ENCODE measurements at regions not wholly inside any gene's neighbourhood (a gene's known extent, or its start where the extent isn't known, plus 50 kb on each side); places are given as distances from the start of the nearest gene placed in this dataset.

- Histone ChIP-seq H3K27ac (ENCODE audit: low read depth, low read length) (no peak overlapping the region), H3K56ac (replicated peaks; ENCODE audit: insufficient read length, low read depth, low read length) (no peak overlapping the region), H2AK5ac (ENCODE audit: low read depth, low read length) (no peak overlapping the region), H3K9ac (replicated peaks in 1 of 4; ENCODE audit: extremely low read depth in 1 of 4, low read depth in 3 of 4, low read length in 3 of 4) (no peak overlapping the region), H3K9me3 (ENCODE audit: insufficient read depth in 2 of 2, low read depth in 1 of 2, low read length in 1 of 2) (no peaks in the 10 kb centered on the region), H3K4me1 (replicated peaks in 1 of 4; ENCODE audit: control insufficient read depth in 3 of 4, insufficient read depth in 4 of 4, low read length in 3 of 4) (peaks cover 0 to 4% (median 0%) of the 10 kb centered on the region in 4 experiments; a peak in 1 of 7 replicates), H3K36me3 (ENCODE audit: control insufficient read depth in 2 of 4, insufficient read depth in 4 of 4, low read length in 3 of 4) (no peaks in the 10 kb centered on the region), H3K18ac (ENCODE audit: extremely low read depth, low read length) (no peak overlapping the region), H3K4ac (replicated peaks; ENCODE audit: insufficient read length, low read depth, low read length) (no peak overlapping the region), H2BK120ac (replicated peaks; ENCODE audit: low read depth, low read length) (no peak overlapping the region), H2BK12ac (ENCODE audit: low read depth, low read length) (peak overlapping the region; percentile 77; the same call in 1 of the 2 replicates), H4K20me1 (replicated peaks in 1 of 2; ENCODE audit: control insufficient read depth in 1 of 2, insufficient read depth in 2 of 2, low read length in 2 of 2) (no peaks in the 10 kb centered on the region), H4K91ac (replicated peaks; ENCODE audit: insufficient read length, low read length) (no peak overlapping the region), H2AFZ (ENCODE audit: low read length) (no peak overlapping the region), H3K23ac (ENCODE audit: insufficient read length) (no peak overlapping the region), H2BK15ac (ENCODE audit: low read length) (no peak overlapping the region), H3K79me1 (ENCODE audit: low read depth, low read length) (no peaks in the 10 kb centered on the region), H3K14ac (ENCODE audit: insufficient read length) (no peak overlapping the region), H3K79me2 (ENCODE audit: control insufficient read depth in 1 of 2, insufficient read depth in 2 of 2, low read length in 2 of 2) (no peaks in the 10 kb centered on the region), H3K27me3 (replicated peaks in 1 of 4; ENCODE audit: control insufficient read depth in 3 of 4, extremely low read depth in 1 of 4, insufficient read depth in 3 of 4, low read length in 3 of 4) (no peaks in the 10 kb centered on the region), H3K23me2 (ENCODE audit: low read depth, low read length) (no peaks in the 10 kb centered on the region; the same call in 1 of the 2 replicates), H4K8ac (ENCODE audit: extremely low read depth, insufficient read depth, low read length) (no peak overlapping the region), H4K5ac (ENCODE audit: insufficient read length, low read depth, low read length) (no peak overlapping the region), H3K4me2 (ENCODE audit: insufficient read depth in 1 of 2, low read depth in 2 of 2, low read length in 2 of 2) (no peak overlapping the region), H3K4me3 (ENCODE audit: extremely low read depth in 1 of 4, insufficient read depth in 2 of 4, low read depth in 3 of 4, low read length in 4 of 4) (no peak overlapping the region), H2BK5ac (ENCODE audit: low read depth, low read length) (no peak overlapping the region), H2BK20ac (ENCODE audit: low read length) (peak overlapping the region; percentile 27; the same call in 1 of the 2 replicates)
- FAIRE-seq: no peak
- CTCF ChIA-PET (ENCODE audit: partially characterized antibody): interaction anchor here (0.7 to 2.0 kb wide), 3 partner anchors 19 to 36 kb away, joined by 3 to 10 read pairs (median 4); no protein-coding TSS in a partner anchor
- POLR2A ChIA-PET (ENCODE audit: partially characterized antibody): interaction anchor here (0.8 to 1.1 kb wide), 2 partner anchors 9 to 25 kb away, joined by 3 to 4 read pairs; no protein-coding TSS in a partner anchor
- DNase-seq (ENCODE audit: low read depth in 1 of 2, low spot score in 2 of 2): no peak
- no peak for TF ChIP-seq SUZ12 (IDR thresholded peaks at IDR 0.05; ENCODE audit: low read length)
- no peak for TF ChIP-seq CTCF (IDR thresholded peaks at IDR 0.05; ENCODE audit: control extremely low read depth in 1 of 3, insufficient read depth in 1 of 3, low read depth in 1 of 3, low read length in 3 of 3)
- TF ChIP-seq NRF1 (IDR thresholded peaks at IDR 0.05; ENCODE audit: low read depth, low read length): no peak
Observed at GRCh38 chr5:148931453-148932057, 105.1 kb downstream of the ADRB2 start.

Measured in H1 (cell line).